ENCODE measurements at regions not wholly inside any gene's neighbourhood (a gene's known extent, or its start where the extent isn't known, plus 50 kb on each side); places are given as distances from the start of the nearest gene placed in this dataset.

GRCh38 chr6:33853736-33854135, 49.9 kb upstream of the MLN start:
- TF ChIP-seq POLR2A (IDR thresholded peaks at IDR 0.05; ENCODE audit: extremely low read depth, insufficient read length), result no peak
- TF ChIP-seq MYC (IDR thresholded peaks at IDR 0.05; ENCODE audit: low read depth, low read length), result no peak
- no peak for TF ChIP-seq CTCF (IDR thresholded peaks at IDR 0.05; ENCODE audit: low read depth, low read length)
- TF ChIP-seq MAX (IDR thresholded peaks at IDR 0.05; ENCODE audit: low read depth, low read length), result no peak

All from NB4 (cell line).